Vagina (tissue), 2 donors: ENCODE measurements at regions not wholly inside any gene's neighbourhood (a gene's known extent, or its start where the extent isn't known, plus 50 kb on each side); places are given as distances from the start of the nearest gene placed in this dataset.

Experiments
- DNase-seq, 2 donors: peaks; one replicate each; pipeline ENCODE4 v3.0.0-alpha.2; 2017; ENCODE audit errors: extremely low spot score in 2 of 2
- H3K27ac ChIP-seq: fragments of 200-600 bp; sonication (generic); one replicate; pipeline ENCODE4 v1.5.1; 2019
- H3K27me3 ChIP-seq: fragments of 200-600 bp; sonication (generic); one replicate; pipeline ENCODE4 v1.5.1; 2019
- H3K36me3 ChIP-seq, 2 donors: fragments of 200-600 bp; sonication (generic); one replicate each; pipeline ENCODE4 v1.5.1; 2017 to 2019
- H3K4me1 ChIP-seq: fragments of 200-600 bp; sonication (generic); one replicate; pipeline ENCODE4 v1.5.1; 2019
- H3K4me3 ChIP-seq, 2 donors: fragments of 200-600 bp; sonication (generic); 1 replicate in 1 of 2; 2 replicates in 1 of 2; pipeline ENCODE4 v1.5.1; 2016 to 2019
- H3K9me3 ChIP-seq: fragments of 200-600 bp; sonication (generic); one replicate; pipeline ENCODE4 v1.5.1; 2019
- CTCF ChIP-seq, 3 experiments: fragments of 450-650 bp in 2 of 3; fragments of 200-600 bp in 1 of 3; sonication (generic) in 1 of 3; IDR thresholded peaks; one replicate each; pipeline ENCODE4 v1.5.1; 2017 to 2019; ENCODE audit warnings: antibody characterized with exemption in 3 of 3, mild to moderate bottlenecking in 2 of 3, moderate library complexity in 2 of 3
- POLR2A ChIP-seq, 2 donors: fragments of 450-650 bp; IDR thresholded peaks; one replicate each; pipeline ENCODE4 v1.6.1; 2017; ENCODE audit warnings: antibody characterized with exemption in 2 of 2, mild to moderate bottlenecking in 2 of 2, moderate library complexity in 2 of 2
- POLR2AphosphoS5 ChIP-seq, 2 donors: sonication (generic); formaldehyde crosslinking; IDR thresholded peaks; one replicate each; pipeline ENCODE4 v1.9.0; 2017; ENCODE audit warnings: antibody characterized with exemption in 2 of 2, mild to moderate bottlenecking in 2 of 2, low read depth in 1 of 2; ENCODE audit not compliant: insufficient read depth in 1 of 2
- intact Hi-C: fragments of 100-400 bp; cut with DNase I; formaldehyde crosslinking; loops from one replicate; pipeline ENCODE4 v1.15.1; 2023

GRCh38 chr9:115730396-115730795, 423.2 kb upstream of the PAPPA start:
- Histone ChIP-seq H3K4me3 (no peak overlapping the region), H3K36me3 (no peaks in the 10 kb centered on the region), H3K9me3 (no peaks in the 10 kb centered on the region), H3K27me3 (no peaks in the 10 kb centered on the region), H3K4me1 (no peaks in the 10 kb centered on the region), H3K27ac (no peak overlapping the region)
- intact Hi-C loops = no loop called here
- no peak for DNase-seq
- no peak for TF ChIP-seq POLR2AphosphoS5 (IDR thresholded peaks at IDR 0.05; ENCODE audit: insufficient read depth in 1 of 2, low read depth in 1 of 2)
- TF ChIP-seq CTCF (IDR thresholded peaks at IDR 0.05) = no peak
- TF ChIP-seq POLR2A (IDR thresholded peaks at IDR 0.05) = no peak

DNA sequence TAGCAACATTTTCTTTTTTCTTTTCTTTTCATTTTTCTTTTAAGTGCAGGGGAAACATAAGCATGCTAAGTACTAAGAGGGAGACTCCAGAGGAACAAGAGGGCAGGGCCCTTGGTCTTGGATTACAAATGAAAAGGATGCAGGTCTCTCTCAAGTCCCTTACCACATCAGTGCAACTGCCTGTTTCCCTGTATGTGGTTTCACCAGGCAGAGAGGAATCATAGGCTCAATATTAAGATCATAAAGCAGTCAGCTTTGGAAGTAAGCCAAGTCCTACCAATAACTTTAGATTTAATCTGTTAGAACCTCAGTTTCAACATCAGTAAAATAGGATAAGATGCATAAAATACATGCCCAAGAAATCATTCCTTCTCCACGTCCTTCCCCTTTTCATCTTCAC, 422.7 kb upstream of the PAPPA start:
- Histone ChIP-seq H3K27ac (no peak overlapping the region), H3K9me3 (no peaks in the 10 kb centered on the region), H3K27me3 (no peaks in the 10 kb centered on the region), H3K4me3 (no peak overlapping the region), H3K36me3 (no peaks in the 10 kb centered on the region), H3K4me1 (no peaks in the 10 kb centered on the region)
- intact Hi-C loops = no loop called here
- TF ChIP-seq POLR2A (IDR thresholded peaks at IDR 0.05) (no peak), CTCF (IDR thresholded peaks at IDR 0.05) (no peak), POLR2AphosphoS5 (IDR thresholded peaks at IDR 0.05; ENCODE audit: insufficient read depth in 1 of 2, low read depth in 1 of 2) (no peak)
- DNase-seq = no peak

- H3K27ac ChIP-seq = no peak overlapping the region
- intact Hi-C loops = no loop called here
Observed at GRCh38 chr9:115733318-115734110, 420.1 kb upstream of the PAPPA start.

GRCh38 chr9:115739096-115739875, 414.3 kb upstream of the PAPPA start:
- DNase-seq = no peak
- no peak for TF ChIP-seq POLR2AphosphoS5 (IDR thresholded peaks at IDR 0.05; ENCODE audit: insufficient read depth in 1 of 2, low read depth in 1 of 2)
- TF ChIP-seq CTCF (IDR thresholded peaks at IDR 0.05) = no peak
- TF ChIP-seq POLR2A (IDR thresholded peaks at IDR 0.05) = no peak
- intact Hi-C loops = no loop called here

More at GRCh38 chr9:115733318-115734110, 420.1 kb upstream of the PAPPA start:
- no peaks in the 10 kb centered on the region for H3K36me3 ChIP-seq
- no peak overlapping the region for H3K4me3 ChIP-seq
- H3K9me3 ChIP-seq = no peaks in the 10 kb centered on the region
- no peak for TF ChIP-seq POLR2AphosphoS5 (IDR thresholded peaks at IDR 0.05; ENCODE audit: insufficient read depth in 1 of 2, low read depth in 1 of 2)
- DNase-seq = no peak
- no peaks in the 10 kb centered on the region for H3K4me1 ChIP-seq
- H3K27me3 ChIP-seq = no peaks in the 10 kb centered on the region

DNA sequence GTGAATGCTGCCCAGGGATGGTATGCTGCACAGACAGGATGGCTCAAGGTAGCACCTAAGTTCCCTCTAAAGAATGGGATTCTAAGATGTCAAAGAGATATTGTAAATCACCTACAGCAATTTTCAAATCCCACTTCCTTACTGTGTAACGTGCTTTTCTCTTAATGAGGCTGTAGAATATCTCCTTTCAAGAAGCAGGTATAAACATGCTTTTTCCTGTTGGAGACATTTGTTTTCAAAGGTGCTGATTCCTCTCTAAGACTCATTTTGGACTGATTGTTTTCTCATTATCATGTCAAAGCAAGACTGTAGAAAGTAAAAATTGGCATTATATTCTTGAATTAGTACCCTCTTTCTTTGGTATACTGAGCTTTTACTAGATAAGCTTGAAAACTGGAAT, 412.6 kb upstream of the PAPPA start:
- Histone ChIP-seq H3K4me3 (no peak overlapping the region), H3K4me1 (no peaks in the 10 kb centered on the region), H3K9me3 (no peaks in the 10 kb centered on the region), H3K27ac (no peak overlapping the region), H3K27me3 (no peaks in the 10 kb centered on the region), H3K36me3 (no peaks in the 10 kb centered on the region)
- intact Hi-C loops = no loop called here
- TF ChIP-seq POLR2AphosphoS5 (IDR thresholded peaks at IDR 0.05; ENCODE audit: insufficient read depth in 1 of 2, low read depth in 1 of 2) (no peak), CTCF (IDR thresholded peaks at IDR 0.05) (no peak), POLR2A (IDR thresholded peaks at IDR 0.05) (no peak)
- DNase-seq = no peak

More at GRCh38 chr9:115739096-115739875, 414.3 kb upstream of the PAPPA start:
- Histone ChIP-seq H3K36me3 (no peaks in the 10 kb centered on the region), H3K27me3 (no peaks in the 10 kb centered on the region), H3K27ac (no peak overlapping the region), H3K4me1 (no peaks in the 10 kb centered on the region), H3K9me3 (no peaks in the 10 kb centered on the region), H3K4me3 (no peak overlapping the region)
